Caco-2 (cell line): ENCODE measurements at regions not wholly inside any gene's neighbourhood (a gene's known extent, or its start where the extent isn't known, plus 50 kb on each side); places are given as distances from the start of the nearest gene placed in this dataset.

ENCODE experiments used
- BruUV-seq: library from RNA; stranded (reverse); fragments of 400-500 nt; replicated peaks from 2 replicates; lab custom pipeline; 2021; lab: Mats Ljungman, UMichigan
- CTCF ChIA-PET: fragments of 300-600 bp; sonication (Branson Sonifier 250); formaldehyde crosslinking; loops from one replicate; lab custom pipeline; 2022; ENCODE audit warnings: antibody characterized with exemption; lab: Charles Lee
- POLR2A ChIA-PET: fragments of 300-600 bp; sonication (Branson Sonifier 250); formaldehyde crosslinking; loops from one replicate; lab custom pipeline; 2022; ENCODE audit warnings: antibody characterized with exemption; lab: Charles Lee
- DNase-seq, 2 experiments: peaks; one replicate each; pipeline versions ENCODE4 v3.0.0 to v3.0.0-alpha.2; 2020 to 2022
- H3K27me3 ChIP-seq: replicated peaks from 2 replicates; pipeline ENCODE4 v1.6.0; 2011; ENCODE audit warnings: low read length; ENCODE audit not compliant: control insufficient read depth, insufficient read depth
- H3K36me3 ChIP-seq: 2 replicates; pipeline ENCODE4 v1.5.1; 2011; ENCODE audit warnings: low read length; ENCODE audit not compliant: control insufficient read depth, insufficient read depth
- H3K4me1 ChIP-seq: fragments of 250-450 bp; sonication (Bioruptor Pico); 2 replicates; pipeline ENCODE4 v1.5.1; 2020; ENCODE audit warnings: mild to moderate bottlenecking
- H3K4me3 ChIP-seq: 2 replicates; pipeline ENCODE4 v1.5.1; 2011; ENCODE audit warnings: low read depth, mild to moderate bottlenecking, control low read depth, low read length
- H3K9me3 ChIP-seq: fragments of 250-450 bp; sonication (Bioruptor Pico); 2 replicates; pipeline ENCODE4 v1.5.1; 2020; ENCODE audit warnings: mild to moderate bottlenecking, moderate library complexity
- H3K27ac Mint-ChIP-seq: one replicate; pipeline ENCODE4 v1.8.0; 2022; ENCODE audit warnings: mixed read lengths; ENCODE audit not compliant: unreplicated experiment
- H3K27me3 Mint-ChIP-seq: one replicate; pipeline ENCODE4 v1.8.0; 2022; ENCODE audit warnings: mixed read lengths; ENCODE audit not compliant: insufficient read depth, unreplicated experiment
- H3K36me3 Mint-ChIP-seq: one replicate; pipeline ENCODE4 v1.8.0; 2022; ENCODE audit warnings: mild to moderate bottlenecking, mixed read lengths; ENCODE audit not compliant: insufficient read depth, unreplicated experiment
- H3K4me1 Mint-ChIP-seq: one replicate; pipeline ENCODE4 v1.8.0; 2022; ENCODE audit warnings: low read depth, mixed read lengths; ENCODE audit not compliant: unreplicated experiment
- H3K4me3 Mint-ChIP-seq: one replicate; pipeline ENCODE4 v1.8.0; 2022; ENCODE audit warnings: mild to moderate bottlenecking, moderate library complexity, mixed read lengths; ENCODE audit not compliant: unreplicated experiment
- H3K9me3 Mint-ChIP-seq: one replicate; pipeline ENCODE4 v1.8.0; 2022; ENCODE audit warnings: mixed read lengths; ENCODE audit not compliant: unreplicated experiment
- intact Hi-C: fragments of 100-400 bp; cut with micrococcal nuclease; formaldehyde crosslinking; loops from one replicate; pipeline ENCODE4 v1.10.0; 2022; ENCODE audit not compliant: unreplicated experiment
- TF ChIP-seq, protein P1 (sequence below), 2 experiments: fragments of 200-600 bp in 1 of 2; IDR thresholded peaks; 1 replicate in 1 of 2; 2 replicates in 1 of 2; pipeline versions ENCODE4 v1.5.1 to v1.8.0; 2011 to 2022; ENCODE audit warnings: antibody characterized with exemption in 1 of 2, control low read depth in 1 of 2, inconsistent platforms in 1 of 2, low read depth in 1 of 2, low read length in 1 of 2, mild to moderate bottlenecking in 1 of 2, moderate library complexity in 1 of 2; ENCODE audit not compliant: insufficient read depth in 1 of 2, severe bottlenecking in 1 of 2, unreplicated experiment in 1 of 2

GRCh38 chr2:14511541-14511940 lies 121.0 kb upstream of the LRATD1 start:
- Mint-ChIP-seq H3K27ac (no peak overlapping the region), H3K36me3 (no peaks in the 10 kb centered on the region), H3K4me3 (no peak overlapping the region), H3K9me3 (peaks cover 21% of the 10 kb centered on the region), H3K4me1 (no peaks in the 10 kb centered on the region), H3K27me3 (no peaks in the 10 kb centered on the region)
- POLR2A ChIA-PET, result no interaction called here
- no TSS peak for BruUV-seq
- Histone ChIP-seq H3K27me3 (no peaks in the 10 kb centered on the region), H3K4me3 (no peak overlapping the region), H3K4me1 (no peaks in the 10 kb centered on the region), H3K9me3 (no peaks in the 10 kb centered on the region), H3K36me3 (no peaks in the 10 kb centered on the region)
- DNase-seq, result no peak
- intact Hi-C loops, result no loop called here
- CTCF ChIA-PET, result no interaction called here
- TF ChIP-seq, protein P1, sequence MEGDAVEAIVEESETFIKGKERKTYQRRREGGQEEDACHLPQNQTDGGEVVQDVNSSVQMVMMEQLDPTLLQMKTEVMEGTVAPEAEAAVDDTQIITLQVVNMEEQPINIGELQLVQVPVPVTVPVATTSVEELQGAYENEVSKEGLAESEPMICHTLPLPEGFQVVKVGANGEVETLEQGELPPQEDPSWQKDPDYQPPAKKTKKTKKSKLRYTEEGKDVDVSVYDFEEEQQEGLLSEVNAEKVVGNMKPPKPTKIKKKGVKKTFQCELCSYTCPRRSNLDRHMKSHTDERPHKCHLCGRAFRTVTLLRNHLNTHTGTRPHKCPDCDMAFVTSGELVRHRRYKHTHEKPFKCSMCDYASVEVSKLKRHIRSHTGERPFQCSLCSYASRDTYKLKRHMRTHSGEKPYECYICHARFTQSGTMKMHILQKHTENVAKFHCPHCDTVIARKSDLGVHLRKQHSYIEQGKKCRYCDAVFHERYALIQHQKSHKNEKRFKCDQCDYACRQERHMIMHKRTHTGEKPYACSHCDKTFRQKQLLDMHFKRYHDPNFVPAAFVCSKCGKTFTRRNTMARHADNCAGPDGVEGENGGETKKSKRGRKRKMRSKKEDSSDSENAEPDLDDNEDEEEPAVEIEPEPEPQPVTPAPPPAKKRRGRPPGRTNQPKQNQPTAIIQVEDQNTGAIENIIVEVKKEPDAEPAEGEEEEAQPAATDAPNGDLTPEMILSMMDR (IDR thresholded peaks at IDR 0.05; ENCODE audit: insufficient read depth in 1 of 2, low read depth in 1 of 2, low read length in 1 of 2, severe bottlenecking in 1 of 2, unreplicated experiment in 1 of 2), result no peak

GRCh38 chr2:14513903-14514302 lies 118.6 kb upstream of the LRATD1 start:
- H3K27ac Mint-ChIP-seq, result no peak overlapping the region
- CTCF ChIA-PET, result no interaction called here
- TF ChIP-seq, protein P1 (IDR thresholded peaks at IDR 0.05; ENCODE audit: insufficient read depth in 1 of 2, low read depth in 1 of 2, low read length in 1 of 2, severe bottlenecking in 1 of 2, unreplicated experiment in 1 of 2), result no peak
- no TSS peak for BruUV-seq
- H3K9me3 Mint-ChIP-seq, result peaks cover 11% of the 10 kb centered on the region
- Histone ChIP-seq H3K4me1 (no peaks in the 10 kb centered on the region), H3K4me3 (no peak overlapping the region), H3K36me3 (no peaks in the 10 kb centered on the region), H3K27me3 (no peaks in the 10 kb centered on the region), H3K9me3 (no peaks in the 10 kb centered on the region)
- no peak overlapping the region for H3K4me3 Mint-ChIP-seq
- H3K36me3 Mint-ChIP-seq, result no peaks in the 10 kb centered on the region
- no peaks in the 10 kb centered on the region for H3K27me3 Mint-ChIP-seq
- H3K4me1 Mint-ChIP-seq, result no peaks in the 10 kb centered on the region
- POLR2A ChIA-PET, result no interaction called here
- intact Hi-C loops, result no loop called here
- DNase-seq, result no peak

- H3K36me3 ChIP-seq, result no peaks in the 10 kb centered on the region
- H3K27me3 ChIP-seq, result no peaks in the 10 kb centered on the region
- no TSS peak for BruUV-seq
- Mint-ChIP-seq H3K9me3 (no peaks in the 10 kb centered on the region), H3K4me3 (no peak overlapping the region), H3K27ac (no peak overlapping the region), H3K36me3 (no peaks in the 10 kb centered on the region), H3K27me3 (no peaks in the 10 kb centered on the region), H3K4me1 (no peaks in the 10 kb centered on the region)
- ChIA-PET POLR2A (no interaction called here), CTCF (interaction anchor here (0.7 kb wide), 1 partner anchor 799 kb away, joined by 4 read pairs; no protein-coding TSS in a partner anchor)
- intact Hi-C loops, result no loop called here
- no peak overlapping the region for H3K4me3 ChIP-seq
- no peaks in the 10 kb centered on the region for H3K9me3 ChIP-seq
- no peaks in the 10 kb centered on the region for H3K4me1 ChIP-seq
- TF ChIP-seq, protein P1 (IDR thresholded peaks at IDR 0.05; ENCODE audit: insufficient read depth in 1 of 2, low read depth in 1 of 2, low read length in 1 of 2, severe bottlenecking in 1 of 2, unreplicated experiment in 1 of 2), result no peak
- DNase-seq, result no peak
These were observed 115.7 kb upstream of the LRATD1 start for GRCh38 chr2:14516844-14517243.
